PC-3 (cell line): ENCODE measurements at regions not wholly inside any gene's neighbourhood (a gene's known extent, or its start where the extent isn't known, plus 50 kb on each side); places are given as distances from the start of the nearest gene placed in this dataset.

Experiments used
- ATAC-seq: fragments of 200-7000 bp; cut with Tn5 transposase; 2 replicates; pipeline ENCODE4 v1.9.1; 2020; ENCODE audit warnings: mild to moderate bottlenecking, moderate library complexity
- BruUV-seq: library from RNA; stranded (reverse); fragments of 400-500 nt; replicated peaks from 2 replicates; lab custom pipeline; 2021; lab: Mats Ljungman, UMichigan
- CTCF ChIA-PET: fragments of 300-600 bp; sonication (Branson Sonifier 250); formaldehyde crosslinking; loops from one replicate; lab custom pipeline; 2022; ENCODE audit warnings: antibody characterized with exemption; lab: Charles Lee
- POLR2A ChIA-PET: fragments of 300-600 bp; sonication (Branson Sonifier 250); formaldehyde crosslinking; loops from one replicate; lab custom pipeline; 2022; ENCODE audit warnings: antibody characterized with exemption; ENCODE audit not compliant: unreplicated experiment; lab: Charles Lee
- DNase-seq: peaks from one replicate; pipeline ENCODE4 v3.0.0-alpha.2; 2015
- H2AFZ ChIP-seq: fragments of 300-600 bp; sonication (generic); 2 replicates; pipeline ENCODE4 v1.6.0; 2016; ENCODE audit warnings: antibody characterized with exemption, low read length
- H3F3A ChIP-seq: fragments of 300-600 bp; sonication (generic); one replicate; pipeline ENCODE4 v1.6.0; 2017; ENCODE audit warnings: antibody characterized with exemption, low read length, control low read depth, mild to moderate bottlenecking; ENCODE audit not compliant: unreplicated experiment
- H3K27ac ChIP-seq: fragments of 300-600 bp; sonication (generic); 2 replicates; pipeline ENCODE4 v1.5.1; 2016; ENCODE audit warnings: mild to moderate bottlenecking, low read length
- H3K27me3 ChIP-seq: fragments of 300-600 bp; sonication (generic); 2 replicates; pipeline ENCODE4 v1.6.1; 2016; ENCODE audit warnings: low read length, mixed read lengths
- H3K36me3 ChIP-seq: fragments of 300-600 bp; sonication (generic); 2 replicates; pipeline ENCODE4 v1.6.1; 2016; ENCODE audit warnings: low read depth, mixed run types, low read length, mixed read lengths
- H3K4me1 ChIP-seq: fragments of 300-600 bp; sonication (generic); 2 replicates; pipeline ENCODE4 v1.5.1; 2016; ENCODE audit warnings: low read length; ENCODE audit not compliant: insufficient read depth
- H3K4me2 ChIP-seq: fragments of 300-600 bp; sonication (generic); 2 replicates; pipeline ENCODE4 v1.6.0; 2016; ENCODE audit warnings: low read length
- H3K4me3 ChIP-seq: fragments of 300-600 bp; sonication (generic); 2 replicates; pipeline ENCODE4 v1.5.1; 2016; ENCODE audit warnings: mild to moderate bottlenecking, low read length, mixed read lengths
- H3K79me2 ChIP-seq: fragments of 300-600 bp; sonication (generic); 2 replicates; pipeline ENCODE4 v1.6.1; 2017; ENCODE audit warnings: low read length, mixed read lengths
- H3K9ac ChIP-seq: fragments of 300-600 bp; sonication (generic); 2 replicates; pipeline ENCODE4 v1.6.0; 2016; ENCODE audit warnings: mild to moderate bottlenecking, low read length
- H3K9me2 ChIP-seq: fragments of 300-600 bp; sonication (generic); replicated peaks from 2 replicates; pipeline ENCODE4 v1.6.1; 2016; ENCODE audit warnings: mixed run types, low read length, mixed read lengths
- H3K9me3 ChIP-seq: fragments of 300-600 bp; sonication (generic); 2 replicates; pipeline ENCODE4 v1.6.1; 2016; ENCODE audit warnings: low read length, mixed read lengths
- H4K20me1 ChIP-seq: fragments of 300-600 bp; sonication (generic); 2 replicates; pipeline ENCODE4 v1.6.1; 2016; ENCODE audit warnings: low read length, mixed read lengths
- CTCF ChIP-seq: fragments of 300-600 bp; sonication (generic); conservative IDR thresholded peaks from 2 replicates; pipeline ENCODE4 v1.5.1; 2017; ENCODE audit warnings: antibody characterized with exemption, low read depth, mild to moderate bottlenecking, low read length
- EZH2 ChIP-seq: fragments of 300-600 bp; sonication (generic); IDR thresholded peaks from one replicate; pipeline ENCODE4 v1.6.1; 2017; ENCODE audit warnings: antibody characterized with exemption, mild to moderate bottlenecking, low read length; ENCODE audit not compliant: unreplicated experiment
- EZH2phosphoT487 ChIP-seq: fragments of 300-600 bp; sonication (generic); IDR thresholded peaks from 2 replicates; pipeline ENCODE4 v1.6.1; 2018; ENCODE audit warnings: mild to moderate bottlenecking, antibody characterized with exemption, low read length, borderline replicate concordance
- intact Hi-C: fragments of 100-400 bp; cut with micrococcal nuclease; formaldehyde crosslinking; loops from 2 replicates; pipeline ENCODE4 v1.9.0; 2023

- Histone ChIP-seq H3K9me3 (no peaks in the 10 kb centered on the region), H3K27ac (no peak overlapping the region), H3F3A (no peaks in the 10 kb centered on the region), H4K20me1 (no peaks in the 10 kb centered on the region), H3K9me2 (no peaks in the 10 kb centered on the region), H3K9ac (no peak overlapping the region), H3K4me2 (no peak overlapping the region), H2AFZ (0 out of 2 replicates have a peak overlapping the region, but pooled peaks have one; percentile 9), H3K79me2 (no peaks in the 10 kb centered on the region), H3K27me3 (0 out of 2 replicates have a peak, but pooled peaks cover 3% of the 10 kb centered on the region), H3K36me3 (no peaks in the 10 kb centered on the region), H3K4me3 (no peak overlapping the region), H3K4me1 (no peaks in the 10 kb centered on the region)
- ChIA-PET POLR2A (no interaction called here), CTCF (no interaction called here)
- TF ChIP-seq EZH2phosphoT487 (no peak), CTCF (no peak), EZH2 (no peak)
- intact Hi-C loops: no loop called here
- ATAC-seq (no peak), DNase-seq (no peak)
- BruUV-seq: no TSS peak
These were observed 367.6 kb downstream of the C12orf75 start for GRCh38 chr12:105698075-105698474.

- Histone ChIP-seq H3K9ac (no peak overlapping the region), H3K4me1 (no peaks in the 10 kb centered on the region), H3K9me3 (no peaks in the 10 kb centered on the region), H3F3A (no peaks in the 10 kb centered on the region), H3K27ac (no peak overlapping the region), H3K9me2 (no peaks in the 10 kb centered on the region), H4K20me1 (no peaks in the 10 kb centered on the region), H3K79me2 (no peaks in the 10 kb centered on the region), H3K36me3 (no peaks in the 10 kb centered on the region), H3K27me3 (0 out of 2 replicates have a peak, but pooled peaks cover 3% of the 10 kb centered on the region), H3K4me2 (no peak overlapping the region), H2AFZ (no peak overlapping the region), H3K4me3 (no peak overlapping the region)
- CTCF ChIA-PET: no interaction called here
- intact Hi-C loops: no loop called here
- DNase-seq (no peak), ATAC-seq (no peak)
- TF ChIP-seq EZH2: no peak
- POLR2A ChIA-PET: no interaction called here
- no TSS peak for BruUV-seq
These were observed 368.7 kb downstream of the C12orf75 start for GRCh38 chr12:105699209-105699608.

- no peaks in the 10 kb centered on the region for H3K9me3 ChIP-seq
These were observed 374.3 kb downstream of the C12orf75 start for GRCh38 chr12:105704787-105705186.

More at GRCh38 chr12:105704787-105705186, 374.3 kb downstream of the C12orf75 start:
- no peak for TF ChIP-seq EZH2
- TF ChIP-seq EZH2phosphoT487: no peak
- TF ChIP-seq CTCF: no peak
- ChIA-PET CTCF (no interaction called here), POLR2A (no interaction called here)
- intact Hi-C loops: loop anchor here (1.0 to 10.0 kb wide), 3 partner anchors 250 to 432 kb away; no protein-coding TSS in a partner anchor
- ATAC-seq: no peak
- no peaks in the 10 kb centered on the region for H4K20me1 ChIP-seq
- H3K9ac ChIP-seq: no peak overlapping the region
- peaks cover 22% of the 10 kb centered on the region for H3K4me1 ChIP-seq
- H3K27me3 ChIP-seq: no peaks in the 10 kb centered on the region
- BruUV-seq: no TSS peak
- H3F3A ChIP-seq: no peaks in the 10 kb centered on the region
- no peaks in the 10 kb centered on the region for H3K79me2 ChIP-seq
- H2AFZ ChIP-seq: no peak overlapping the region
- no peak overlapping the region for H3K4me3 ChIP-seq
- H3K4me2 ChIP-seq: no peak overlapping the region
- H3K36me3 ChIP-seq: no peaks in the 10 kb centered on the region
- no peak for DNase-seq
- no peak overlapping the region for H3K27ac ChIP-seq
- no peaks in the 10 kb centered on the region for H3K9me2 ChIP-seq
